NCI-H2107 treated with DMSO at 0.1 percent for 48 hours (cell line): ENCODE measurements at regions not wholly inside any gene's neighbourhood (a gene's known extent, or its start where the extent isn't known, plus 50 kb on each side); places are given as distances from the start of the nearest gene placed in this dataset.

Experiments used
- DNase-seq: peaks from one replicate; lab custom pipeline; 2025; ENCODE audit not compliant: unreplicated experiment; lab: John Stamatoyannopoulos, UW

GRCh38 chr12:124240493-124240892, 54.4 kb upstream of the RFLNA start:
- DNase-seq = no peak

GRCh38 chr12:124241776-124242528, 52.9 kb upstream of the RFLNA start:
- no peak for DNase-seq

GRCh38 chr12:124242529-124243065, 52.3 kb upstream of the RFLNA start:
- no peak for DNase-seq

GRCh38 chr12:124243936-124244335, 51.0 kb upstream of the RFLNA start:
- DNase-seq = no peak
